ENCODE measurements at regions not wholly inside any gene's neighbourhood (a gene's known extent, or its start where the extent isn't known, plus 50 kb on each side); places are given as distances from the start of the nearest gene placed in this dataset.

GRCh38 chr1:198462365-198463019, 78.0 kb downstream of the ATP6V1G3 start:
- DNase-seq (ENCODE audit: low read depth) = peak; percentile 55
- no peak overlapping the region for H3K4me3 ChIP-seq (ENCODE audit: low read depth, low read length)
- no peak for TF ChIP-seq CTCF (IDR thresholded peaks at IDR 0.05; ENCODE audit: insufficient read depth, low read length)

- H3K4me3 ChIP-seq (ENCODE audit: low read depth, low read length) = no peak overlapping the region
- TF ChIP-seq CTCF (IDR thresholded peaks at IDR 0.05; ENCODE audit: insufficient read depth, low read length) = no peak
- DNase-seq (ENCODE audit: low read depth) = no peak
These were observed 84.5 kb downstream of the ATP6V1G3 start for GRCh38 chr1:198455966-198456365.

- TF ChIP-seq CTCF (IDR thresholded peaks at IDR 0.05; ENCODE audit: insufficient read depth, low read length) = no peak
- DNase-seq (ENCODE audit: low read depth) = peak; percentile 79
- no peak overlapping the region for H3K4me3 ChIP-seq (ENCODE audit: low read depth, low read length)
These were observed 90.6 kb downstream of the ATP6V1G3 start for GRCh38 chr1:198449727-198450433.

- no peak overlapping the region for H3K4me3 ChIP-seq (ENCODE audit: low read depth, low read length)
- no peak for DNase-seq (ENCODE audit: low read depth)
- no peak for TF ChIP-seq CTCF (IDR thresholded peaks at IDR 0.05; ENCODE audit: insufficient read depth, low read length)
These were observed 91.2 kb downstream of the ATP6V1G3 start for GRCh38 chr1:198449261-198449660.

GRCh38 chr1:198447468-198447867, 93.0 kb downstream of the ATP6V1G3 start:
- no peak overlapping the region for H3K4me3 ChIP-seq (ENCODE audit: low read depth, low read length)
- TF ChIP-seq CTCF (IDR thresholded peaks at IDR 0.05; ENCODE audit: insufficient read depth, low read length) = no peak
- DNase-seq (ENCODE audit: low read depth) = no peak

- H3K4me3 ChIP-seq (ENCODE audit: low read depth, low read length) = no peak overlapping the region
- no peak for DNase-seq (ENCODE audit: low read depth)
- TF ChIP-seq CTCF (IDR thresholded peaks at IDR 0.05; ENCODE audit: insufficient read depth, low read length) = no peak
These were observed 94.6 kb downstream of the ATP6V1G3 start for GRCh38 chr1:198445872-198446271.
